ENCODE measurements at regions not wholly inside any gene's neighbourhood (a gene's known extent, or its start where the extent isn't known, plus 50 kb on each side); places are given as distances from the start of the nearest gene placed in this dataset.

- H3K9ac ChIP-seq (ENCODE audit: insufficient read depth, low read length, poor library complexity, severe bottlenecking), result no peak overlapping the region
- Mint-ChIP-seq H3K36me3 (no peaks in the 10 kb centered on the region), H3K9me3 (peaks cover 0 to 6% (median 2%) of the 10 kb centered on the region in 7 donors), H3K4me3 (no peak overlapping the region), H3K27ac (no peak overlapping the region), H3K27me3 (ENCODE audit: low read depth in 3 of 3) (peaks cover 0 to 5% (median 4%) of the 10 kb centered on the region in 3 donors), H3K4me1 (no peaks in the 10 kb centered on the region)
- no peaks in the 10 kb centered on the region for H4K20me1 ChIP-seq (ENCODE audit: insufficient read depth, low read length)
- H3K27me3 ChIP-seq (ENCODE audit: control insufficient read depth in 2 of 2, insufficient read depth in 2 of 2, low read length in 2 of 2), result no peaks in the 10 kb centered on the region
- no peak overlapping the region for H2AFZ ChIP-seq (ENCODE audit: insufficient read depth, low read depth, low read length, poor library complexity, severe bottlenecking)
- no peak for TF ChIP-seq CTCF (IDR thresholded peaks at IDR 0.05)
- H3K79me2 ChIP-seq (ENCODE audit: insufficient read depth, low read length), result no peaks in the 10 kb centered on the region
- no peaks in the 10 kb centered on the region for H3K9me3 ChIP-seq (replicated peaks in 1 of 2; ENCODE audit: control insufficient read depth in 1 of 2, insufficient read depth in 1 of 2, low read length in 2 of 2)
- no peak overlapping the region for H3K27ac ChIP-seq (ENCODE audit: low read depth in 1 of 2, low read length in 2 of 2)
- no peak for DNase-seq
- intact Hi-C loops (cut with micrococcal nuclease), result no loop called here
- H3K4me2 ChIP-seq (replicated peaks; ENCODE audit: extremely low read depth, low read length, poor library complexity, severe bottlenecking), result no peak overlapping the region
- no peak overlapping the region for H3K4me3 ChIP-seq (replicated peaks in 1 of 3; ENCODE audit: low read depth in 2 of 3, low read length in 3 of 3)
- WGBS (ENCODE audit: insufficient coverage), result no CpG with 5 or more reads among the region's 2 CpGs
- no peaks in the 10 kb centered on the region for H3K4me1 ChIP-seq (ENCODE audit: control insufficient read depth in 1 of 2, insufficient read depth in 2 of 2, low read length in 2 of 2)
- H3K36me3 ChIP-seq (replicated peaks in 1 of 2; ENCODE audit: control insufficient read depth in 1 of 2, insufficient read depth in 2 of 2, low read length in 2 of 2), result no peaks in the 10 kb centered on the region
Observed at GRCh38 chr5:7317751-7318150, 78.2 kb upstream of the ADCY2 start.

GRCh38 chr5:7320701-7321301 is 75.1 kb upstream of the ADCY2 start:
- H3K36me3 Mint-ChIP-seq, result no peaks in the 10 kb centered on the region
- Histone ChIP-seq H4K20me1 (ENCODE audit: insufficient read depth, low read length) (no peaks in the 10 kb centered on the region), H3K4me2 (replicated peaks; ENCODE audit: extremely low read depth, low read length, poor library complexity, severe bottlenecking) (no peak overlapping the region), H3K27me3 (ENCODE audit: control insufficient read depth in 2 of 2, insufficient read depth in 2 of 2, low read length in 2 of 2) (no peaks in the 10 kb centered on the region), H2AFZ (ENCODE audit: insufficient read depth, low read depth, low read length, poor library complexity, severe bottlenecking) (no peak overlapping the region), H3K27ac (ENCODE audit: low read depth in 1 of 2, low read length in 2 of 2) (no peak overlapping the region), H3K4me3 (replicated peaks in 1 of 3; ENCODE audit: low read depth in 2 of 3, low read length in 3 of 3) (no peak overlapping the region), H3K79me2 (ENCODE audit: insufficient read depth, low read length) (no peaks in the 10 kb centered on the region), H3K9ac (ENCODE audit: insufficient read depth, low read length, poor library complexity, severe bottlenecking) (no peak overlapping the region), H3K9me3 (replicated peaks in 1 of 2; ENCODE audit: control insufficient read depth in 1 of 2, insufficient read depth in 1 of 2, low read length in 2 of 2) (no peaks in the 10 kb centered on the region), H3K36me3 (replicated peaks in 1 of 2; ENCODE audit: control insufficient read depth in 1 of 2, insufficient read depth in 2 of 2, low read length in 2 of 2) (no peaks in the 10 kb centered on the region), H3K4me1 (ENCODE audit: control insufficient read depth in 1 of 2, insufficient read depth in 2 of 2, low read length in 2 of 2) (no peaks in the 10 kb centered on the region)
- peaks cover 0 to 3% (median 2%) of the 10 kb centered on the region in 7 donors for H3K9me3 Mint-ChIP-seq
- 20% methylated on average over 1 of the region's 2 CpGs for WGBS (ENCODE audit: insufficient coverage)
- no peak for DNase-seq
- H3K27ac Mint-ChIP-seq, result no peak overlapping the region
- no peak for TF ChIP-seq CTCF (IDR thresholded peaks at IDR 0.05)
- intact Hi-C loops (cut with micrococcal nuclease), result no loop called here
- H3K4me3 Mint-ChIP-seq, result no peak overlapping the region
- H3K4me1 Mint-ChIP-seq, result no peaks in the 10 kb centered on the region
- H3K27me3 Mint-ChIP-seq (ENCODE audit: low read depth in 3 of 3), result peaks cover 3 to 4% (median 4%) of the 10 kb centered on the region in 3 donors
